Naive thymus-derived CD8-positive, alpha-beta T cell (primary cell): ENCODE measurements at regions not wholly inside any gene's neighbourhood (a gene's known extent, or its start where the extent isn't known, plus 50 kb on each side); places are given as distances from the start of the nearest gene placed in this dataset.

ENCODE experiments used
- ATAC-seq, 2 donors: fragments of 150-1000 bp; cut with Tn5 transposase in 1 of 2; sonication (Bioruptor Pico), chemical (Tn5 transposase) in 1 of 2; 1 replicate in 1 of 2; 2 replicates in 1 of 2; pipeline ENCODE4 v1.10.0; 2021; ENCODE audit warnings: mild to moderate bottlenecking in 2 of 2, moderate library complexity in 2 of 2
- POLR2A ChIA-PET: fragments of 350-600 bp; sonication (Branson Sonifier 250); formaldehyde crosslinking; loops from one replicate; lab custom pipeline; 2021; ENCODE audit warnings: antibody characterized with exemption; lab: Charles Lee
- DNase-seq, 10 donors: peaks; one replicate each; pipeline versions ENCODE4 v3.0.0 to v3.0.0-alpha.2; 2020 to 2022
- H3K27ac Mint-ChIP-seq, 10 donors: one replicate each; pipeline ENCODE4 v1.8.0; 2020 to 2022; ENCODE audit warnings: mild to moderate bottlenecking in 10 of 10, mixed read lengths in 10 of 10, moderate library complexity in 4 of 10, inconsistent platforms in 1 of 10
- H3K27me3 Mint-ChIP-seq, 5 donors: one replicate each; pipeline ENCODE4 v1.8.0; 2021 to 2022; ENCODE audit warnings: mixed read lengths in 5 of 5
- H3K36me3 Mint-ChIP-seq, 3 donors: one replicate each; pipeline ENCODE4 v1.8.0; 2020 to 2022; ENCODE audit warnings: mixed read lengths in 3 of 3, mild to moderate bottlenecking in 2 of 3, inconsistent platforms in 1 of 3
- H3K4me1 Mint-ChIP-seq, 4 donors: one replicate each; pipeline ENCODE4 v1.8.0; 2021 to 2022; ENCODE audit warnings: mixed read lengths in 4 of 4
- H3K4me3 Mint-ChIP-seq, 10 donors: one replicate each; pipeline ENCODE4 v1.8.0; 2020 to 2022; ENCODE audit warnings: mild to moderate bottlenecking in 10 of 10, mixed read lengths in 10 of 10, moderate library complexity in 6 of 10, inconsistent platforms in 1 of 10
- H3K9me3 Mint-ChIP-seq, 9 donors: one replicate each; pipeline ENCODE4 v1.8.0; 2020 to 2022; ENCODE audit warnings: mixed read lengths in 9 of 9, mild to moderate bottlenecking in 3 of 9, inconsistent platforms in 1 of 9, moderate library complexity in 1 of 9

- no peak for ATAC-seq
- POLR2A ChIA-PET = no interaction called here
- Mint-ChIP-seq H3K27ac (no peak overlapping the region), H3K27me3 (peaks cover 0 to 5% (median 0%) of the 10 kb centered on the region in 5 donors), H3K4me1 (no peaks in the 10 kb centered on the region), H3K9me3 (peaks cover 0 to 2% (median 0%) of the 10 kb centered on the region in 9 donors), H3K4me3 (no peak overlapping the region), H3K36me3 (no peaks in the 10 kb centered on the region)
- no peak for DNase-seq
These were observed 443.7 kb upstream of the SPRED2 start for GRCh38 chr2:65876114-65876513.

- H3K9me3 Mint-ChIP-seq = peaks cover 0 to 4% (median 0%) of the 10 kb centered on the region in 9 donors
- H3K36me3 Mint-ChIP-seq = no peaks in the 10 kb centered on the region
- no peak overlapping the region for H3K4me3 Mint-ChIP-seq
- POLR2A ChIA-PET = no interaction called here
- peaks cover 3 to 14% (median 5%) of the 10 kb centered on the region in 5 donors for H3K27me3 Mint-ChIP-seq
- no peak for ATAC-seq
- no peak for DNase-seq
- H3K4me1 Mint-ChIP-seq = no peaks in the 10 kb centered on the region
- H3K27ac Mint-ChIP-seq = no peak overlapping the region
These were observed 438.4 kb upstream of the SPRED2 start for GRCh38 chr2:65870826-65871225.

GRCh38 chr2:65869296-65869695, 436.9 kb upstream of the SPRED2 start:
- no peak overlapping the region for H3K27ac Mint-ChIP-seq
- no peak for ATAC-seq

GRCh38 chr2:65868177-65868576, 435.8 kb upstream of the SPRED2 start:
- Mint-ChIP-seq H3K27ac (no peak overlapping the region), H3K4me3 (no peak overlapping the region), H3K9me3 (peaks cover 0 to 4% (median 0%) of the 10 kb centered on the region in 9 donors), H3K4me1 (no peaks in the 10 kb centered on the region), H3K36me3 (no peaks in the 10 kb centered on the region), H3K27me3 (peaks cover 3 to 17% (median 5%) of the 10 kb centered on the region in 5 donors)
- POLR2A ChIA-PET = no interaction called here
- no peak for DNase-seq
- no peak for ATAC-seq

More at GRCh38 chr2:65869296-65869695, 436.9 kb upstream of the SPRED2 start:
- Mint-ChIP-seq H3K27me3 (peaks cover 3 to 14% (median 5%) of the 10 kb centered on the region in 5 donors), H3K36me3 (no peaks in the 10 kb centered on the region), H3K4me3 (no peak overlapping the region), H3K9me3 (peaks cover 0 to 4% (median 0%) of the 10 kb centered on the region in 9 donors), H3K4me1 (no peaks in the 10 kb centered on the region)
- DNase-seq = no peak
- POLR2A ChIA-PET = no interaction called here

- H3K4me1 Mint-ChIP-seq = no peaks in the 10 kb centered on the region
- POLR2A ChIA-PET = no interaction called here
- DNase-seq (no peak), ATAC-seq (no peak)
- H3K36me3 Mint-ChIP-seq = no peaks in the 10 kb centered on the region
- no peak overlapping the region for H3K4me3 Mint-ChIP-seq
- H3K9me3 Mint-ChIP-seq = peaks cover 0 to 4% (median 0%) of the 10 kb centered on the region in 9 donors
- no peak overlapping the region for H3K27ac Mint-ChIP-seq
- H3K27me3 Mint-ChIP-seq = peaks cover 3 to 21% (median 5%) of the 10 kb centered on the region in 5 donors
These were observed 435.0 kb upstream of the SPRED2 start for GRCh38 chr2:65867446-65867845.

- Mint-ChIP-seq H3K9me3 (peaks cover 0 to 4% (median 0%) of the 10 kb centered on the region in 9 donors), H3K4me3 (no peak overlapping the region), H3K27me3 (peaks cover 3 to 21% (median 5%) of the 10 kb centered on the region in 5 donors), H3K36me3 (no peaks in the 10 kb centered on the region), H3K27ac (no peak overlapping the region), H3K4me1 (no peaks in the 10 kb centered on the region)
- POLR2A ChIA-PET = no interaction called here
- DNase-seq (no peak), ATAC-seq (no peak)
These were observed 433.7 kb upstream of the SPRED2 start for GRCh38 chr2:65866148-65866547.

- H3K4me3 Mint-ChIP-seq = no peak overlapping the region
- ATAC-seq (no peak), DNase-seq (no peak)
- H3K36me3 Mint-ChIP-seq = no peaks in the 10 kb centered on the region
- POLR2A ChIA-PET = no interaction called here
- peaks cover 0 to 18% (median 2%) of the 10 kb centered on the region in 5 donors for H3K27me3 Mint-ChIP-seq
- no peak overlapping the region for H3K27ac Mint-ChIP-seq
- H3K9me3 Mint-ChIP-seq = no peaks in the 10 kb centered on the region
- H3K4me1 Mint-ChIP-seq = no peaks in the 10 kb centered on the region
These were observed 432.2 kb upstream of the SPRED2 start for GRCh38 chr2:65864619-65865018.

- POLR2A ChIA-PET = no interaction called here
- H3K36me3 Mint-ChIP-seq = no peaks in the 10 kb centered on the region
- ATAC-seq = no peak
These were observed 431.3 kb upstream of the SPRED2 start for GRCh38 chr2:65863713-65864112.

GRCh38 chr2:65856928-65857327, 424.5 kb upstream of the SPRED2 start:
- DNase-seq (no peak), ATAC-seq (no peak)
- Mint-ChIP-seq H3K27ac (no peak overlapping the region), H3K9me3 (no peaks in the 10 kb centered on the region), H3K4me3 (no peak overlapping the region), H3K27me3 (peaks cover 0 to 8% (median 0%) of the 10 kb centered on the region in 5 donors), H3K36me3 (no peaks in the 10 kb centered on the region), H3K4me1 (no peaks in the 10 kb centered on the region)
- POLR2A ChIA-PET = no interaction called here

More at GRCh38 chr2:65863713-65864112, 431.3 kb upstream of the SPRED2 start:
- Mint-ChIP-seq H3K27me3 (peaks cover 0 to 15% (median 2%) of the 10 kb centered on the region in 5 donors), H3K27ac (no peak overlapping the region), H3K4me1 (no peaks in the 10 kb centered on the region), H3K9me3 (no peaks in the 10 kb centered on the region), H3K4me3 (no peak overlapping the region)
- DNase-seq = no peak

- Mint-ChIP-seq H3K9me3 (no peaks in the 10 kb centered on the region), H3K4me3 (no peak overlapping the region), H3K4me1 (no peaks in the 10 kb centered on the region), H3K27me3 (peaks cover 0 to 11% (median 0%) of the 10 kb centered on the region in 5 donors), H3K36me3 (no peaks in the 10 kb centered on the region), H3K27ac (no peak overlapping the region)
- POLR2A ChIA-PET = no interaction called here
- DNase-seq = no peak
- ATAC-seq = no peak
These were observed 424.0 kb upstream of the SPRED2 start for GRCh38 chr2:65856423-65856822.

- Mint-ChIP-seq H3K4me3 (no peak overlapping the region), H3K27me3 (peaks cover 3 to 18% (median 6%) of the 10 kb centered on the region in 5 donors), H3K27ac (no peak overlapping the region), H3K4me1 (no peaks in the 10 kb centered on the region), H3K9me3 (peaks cover 0 to 2% (median 0%) of the 10 kb centered on the region in 9 donors), H3K36me3 (no peaks in the 10 kb centered on the region)
- POLR2A ChIA-PET = no interaction called here
- no peak for ATAC-seq
- no peak for DNase-seq
These were observed 418.3 kb upstream of the SPRED2 start for GRCh38 chr2:65850695-65851094.

- Mint-ChIP-seq H3K27me3 (peaks cover 3 to 18% (median 5%) of the 10 kb centered on the region in 5 donors), H3K4me1 (no peaks in the 10 kb centered on the region), H3K36me3 (no peaks in the 10 kb centered on the region), H3K9me3 (peaks cover 0 to 3% (median 0%) of the 10 kb centered on the region in 9 donors), H3K27ac (no peak overlapping the region), H3K4me3 (no peak overlapping the region)
- no peak for ATAC-seq
- POLR2A ChIA-PET = no interaction called here
- no peak for DNase-seq
These were observed 414.7 kb upstream of the SPRED2 start for GRCh38 chr2:65846989-65847678.

GRCh38 chr2:65845442-65846182, 413.2 kb upstream of the SPRED2 start:
- ATAC-seq (no peak), DNase-seq (no peak)
- Mint-ChIP-seq H3K27me3 (peaks cover 3 to 15% (median 7%) of the 10 kb centered on the region in 5 donors), H3K4me3 (no peak overlapping the region), H3K36me3 (no peaks in the 10 kb centered on the region), H3K4me1 (no peaks in the 10 kb centered on the region), H3K27ac (no peak overlapping the region), H3K9me3 (peaks cover 0 to 8% (median 0%) of the 10 kb centered on the region in 9 donors)
- POLR2A ChIA-PET = no interaction called here
